Hepatocyte (in vitro differentiated cells): ENCODE measurements at regions not wholly inside any gene's neighbourhood (a gene's known extent, or its start where the extent isn't known, plus 50 kb on each side); places are given as distances from the start of the nearest gene placed in this dataset.

Experiments used
- DNase-seq: peaks from one replicate; pipeline ENCODE4 v3.0.0-alpha.2; 2016; ENCODE audit warnings: low spot score
- H2AFZ ChIP-seq: fragments of 200-600 bp; sonication (generic); 2 replicates; pipeline ENCODE4 v1.6.0; 2016; ENCODE audit warnings: antibody characterized with exemption, mild to moderate bottlenecking
- H3K27ac ChIP-seq: fragments of 200-600 bp; sonication (generic); 2 replicates; pipeline ENCODE4 v1.5.1; 2016; ENCODE audit warnings: mild to moderate bottlenecking
- H3K27me3 ChIP-seq: fragments of 200-600 bp; sonication (generic); 2 replicates; pipeline ENCODE4 v1.6.1; 2016
- H3K36me3 ChIP-seq: fragments of 200-600 bp; sonication (generic); replicated peaks from 2 replicates; pipeline ENCODE4 v1.5.1; 2016; ENCODE audit warnings: low read depth; ENCODE audit not compliant: insufficient read depth
- H3K4me1 ChIP-seq: fragments of 200-600 bp; sonication (generic); 2 replicates; pipeline ENCODE4 v1.5.1; 2016; ENCODE audit warnings: mild to moderate bottlenecking, moderate library complexity; ENCODE audit not compliant: insufficient read depth
- H3K4me2 ChIP-seq: fragments of 200-600 bp; sonication (generic); 2 replicates; pipeline ENCODE4 v1.6.0; 2016
- H3K4me3 ChIP-seq: fragments of 200-600 bp; sonication (generic); 2 replicates; pipeline ENCODE4 v1.5.1; 2016; ENCODE audit warnings: mild to moderate bottlenecking
- H3K79me2 ChIP-seq: fragments of 200-600 bp; sonication (generic); 2 replicates; pipeline ENCODE4 v1.6.0; 2017; ENCODE audit warnings: mild to moderate bottlenecking
- H3K9me2 ChIP-seq: fragments of 200-600 bp; sonication (generic); replicated peaks from 2 replicates; pipeline ENCODE4 v1.6.0; 2017; ENCODE audit warnings: mild to moderate bottlenecking; ENCODE audit not compliant: insufficient read depth
- H3K9me3 ChIP-seq: fragments of 200-600 bp; sonication (generic); 2 replicates; pipeline ENCODE4 v1.5.1; 2016; ENCODE audit warnings: low read depth, mild to moderate bottlenecking
- H4K20me1 ChIP-seq: fragments of 200-600 bp; sonication (generic); 2 replicates; pipeline ENCODE4 v1.6.0; 2016; ENCODE audit warnings: mild to moderate bottlenecking; ENCODE audit not compliant: insufficient read depth, poor library complexity, severe bottlenecking
- EZH2 ChIP-seq: fragments of 200-600 bp; sonication (generic); IDR thresholded peaks from 2 replicates; pipeline ENCODE4 v1.6.1; 2016; ENCODE audit warnings: antibody characterized with exemption, mild to moderate bottlenecking, borderline replicate concordance
- EZH2phosphoT487 ChIP-seq: fragments of 200-600 bp; sonication (generic); IDR thresholded peaks from one replicate; pipeline ENCODE4 v1.6.1; 2018; ENCODE audit warnings: antibody characterized with exemption, mild to moderate bottlenecking, low read depth, moderate library complexity; ENCODE audit not compliant: unreplicated experiment, severe bottlenecking
- whole genome bisulfite sequencing: methylation state at CpG from one replicate; pipeline ENCODE4 v1.1.6; 2016; ENCODE audit warnings: low lambda C conversion rate; ENCODE audit errors: missing lambda C conversion rate; 5-methylcytosine and 5-hydroxymethylcytosine counted together
- TF ChIP-seq, protein P1 (sequence below): fragments of 200-600 bp; sonication (generic); IDR thresholded peaks from 2 replicates; pipeline ENCODE4 v1.5.1; 2016; ENCODE audit warnings: antibody characterized with exemption, mild to moderate bottlenecking; ENCODE audit not compliant: poor library complexity

- 78% methylated on average over 14 of the region's 14 CpGs for WGBS
- Histone ChIP-seq H3K9me2 (no peaks in the 10 kb centered on the region), H4K20me1 (no peaks in the 10 kb centered on the region), H3K4me2 (no peak overlapping the region), H3K4me3 (no peak overlapping the region), H3K4me1 (no peaks in the 10 kb centered on the region), H3K79me2 (no peaks in the 10 kb centered on the region), H2AFZ (no peak overlapping the region), H3K27ac (no peak overlapping the region), H3K9me3 (no peaks in the 10 kb centered on the region), H3K36me3 (no peaks in the 10 kb centered on the region), H3K27me3 (no peaks in the 10 kb centered on the region)
- no peak for DNase-seq
- TF ChIP-seq EZH2, result no peak
- TF ChIP-seq, protein P1, sequence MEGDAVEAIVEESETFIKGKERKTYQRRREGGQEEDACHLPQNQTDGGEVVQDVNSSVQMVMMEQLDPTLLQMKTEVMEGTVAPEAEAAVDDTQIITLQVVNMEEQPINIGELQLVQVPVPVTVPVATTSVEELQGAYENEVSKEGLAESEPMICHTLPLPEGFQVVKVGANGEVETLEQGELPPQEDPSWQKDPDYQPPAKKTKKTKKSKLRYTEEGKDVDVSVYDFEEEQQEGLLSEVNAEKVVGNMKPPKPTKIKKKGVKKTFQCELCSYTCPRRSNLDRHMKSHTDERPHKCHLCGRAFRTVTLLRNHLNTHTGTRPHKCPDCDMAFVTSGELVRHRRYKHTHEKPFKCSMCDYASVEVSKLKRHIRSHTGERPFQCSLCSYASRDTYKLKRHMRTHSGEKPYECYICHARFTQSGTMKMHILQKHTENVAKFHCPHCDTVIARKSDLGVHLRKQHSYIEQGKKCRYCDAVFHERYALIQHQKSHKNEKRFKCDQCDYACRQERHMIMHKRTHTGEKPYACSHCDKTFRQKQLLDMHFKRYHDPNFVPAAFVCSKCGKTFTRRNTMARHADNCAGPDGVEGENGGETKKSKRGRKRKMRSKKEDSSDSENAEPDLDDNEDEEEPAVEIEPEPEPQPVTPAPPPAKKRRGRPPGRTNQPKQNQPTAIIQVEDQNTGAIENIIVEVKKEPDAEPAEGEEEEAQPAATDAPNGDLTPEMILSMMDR, result no peak
- no peak for TF ChIP-seq EZH2phosphoT487
Observed at GRCh38 chr20:48006036-48006833, 221.0 kb upstream of the SULF2 start.

GRCh38 chr20:48003021-48003420 lies 217.7 kb upstream of the SULF2 start:
- Histone ChIP-seq H3K9me2 (no peaks in the 10 kb centered on the region), H3K79me2 (no peaks in the 10 kb centered on the region), H3K27me3 (no peaks in the 10 kb centered on the region), H3K9me3 (no peaks in the 10 kb centered on the region), H2AFZ (no peak overlapping the region), H4K20me1 (no peaks in the 10 kb centered on the region), H3K4me2 (no peak overlapping the region), H3K27ac (no peak overlapping the region), H3K36me3 (no peaks in the 10 kb centered on the region), H3K4me1 (no peaks in the 10 kb centered on the region), H3K4me3 (no peak overlapping the region)
- no peak for DNase-seq
- WGBS, result 100% methylated on average over 2 of the region's 2 CpGs
- no peak for TF ChIP-seq EZH2
- TF ChIP-seq, protein P1, result no peak
- no peak for TF ChIP-seq EZH2phosphoT487

- no peaks in the 10 kb centered on the region for H3K27me3 ChIP-seq
- WGBS, result 58% methylated on average over 2 of the region's 2 CpGs
- H4K20me1 ChIP-seq, result no peaks in the 10 kb centered on the region
- H3K79me2 ChIP-seq, result no peaks in the 10 kb centered on the region
- TF ChIP-seq EZH2 (no peak), EZH2phosphoT487 (no peak)
- TF ChIP-seq, protein P1, result no peak
- no peak overlapping the region for H3K4me2 ChIP-seq
- no peak overlapping the region for H3K27ac ChIP-seq
- no peaks in the 10 kb centered on the region for H3K36me3 ChIP-seq
- no peak overlapping the region for H2AFZ ChIP-seq
- no peaks in the 10 kb centered on the region for H3K4me1 ChIP-seq
- no peak for DNase-seq
- no peaks in the 10 kb centered on the region for H3K9me2 ChIP-seq
- H3K9me3 ChIP-seq, result no peaks in the 10 kb centered on the region
- H3K4me3 ChIP-seq, result no peak overlapping the region
Observed at GRCh38 chr20:48002517-48002970, 217.3 kb upstream of the SULF2 start.
